GM19239 (cell line): ENCODE measurements at regions not wholly inside any gene's neighbourhood (a gene's known extent, or its start where the extent isn't known, plus 50 kb on each side); places are given as distances from the start of the nearest gene placed in this dataset.

ENCODE experiments used
- DNase-seq: peaks from one replicate; pipeline ENCODE4 v3.0.0; 2011; ENCODE audit warnings: low spot score; ENCODE audit not compliant: insufficient read length
- FAIRE-seq: peaks from 2 replicates; lab custom pipeline; 2011; peaks lifted over from hg19 to GRCh38; lab: Jason Lieb, UNC

GRCh38 chr5:52388349-52388748 lies 399.4 kb upstream of the ITGA1 start:
- no peak for DNase-seq
- FAIRE-seq, result no peak

- FAIRE-seq (no peak), DNase-seq (no peak)
These were observed 395.4 kb upstream of the ITGA1 start for GRCh38 chr5:52392321-52392720.

- DNase-seq, result no peak
- no peak for FAIRE-seq
These were observed 377.9 kb upstream of the ITGA1 start for GRCh38 chr5:52409835-52410234.

GRCh38 chr5:52419357-52419756 lies 368.4 kb upstream of the ITGA1 start:
- FAIRE-seq (no peak), DNase-seq (no peak)

- DNase-seq (no peak), FAIRE-seq (no peak)
These were observed 360.1 kb upstream of the ITGA1 start for GRCh38 chr5:52427615-52428014.

- DNase-seq (no peak), FAIRE-seq (no peak)
These were observed 358.7 kb upstream of the ITGA1 start for GRCh38 chr5:52428977-52429489.

- FAIRE-seq, result no peak
- DNase-seq, result no peak
These were observed 345.9 kb upstream of the ITGA1 start for GRCh38 chr5:52441768-52442167.

GRCh38 chr5:52443187-52443586 lies 344.5 kb upstream of the ITGA1 start:
- FAIRE-seq (no peak), DNase-seq (no peak)

- FAIRE-seq (no peak), DNase-seq (no peak)
These were observed 339.6 kb upstream of the ITGA1 start for GRCh38 chr5:52448111-52448510.

- no peak for FAIRE-seq
- no peak for DNase-seq
These were observed 338.2 kb upstream of the ITGA1 start for GRCh38 chr5:52449516-52449915.

- FAIRE-seq (no peak), DNase-seq (no peak)
These were observed 335.6 kb upstream of the ITGA1 start for GRCh38 chr5:52452098-52452497.

- no peak for FAIRE-seq
- no peak for DNase-seq
These were observed 334.5 kb upstream of the ITGA1 start for GRCh38 chr5:52453176-52453575.

GRCh38 chr5:52455920-52456319 lies 331.8 kb upstream of the ITGA1 start:
- no peak for DNase-seq
- no peak for FAIRE-seq

GRCh38 chr5:52457810-52458209 lies 329.9 kb upstream of the ITGA1 start:
- no peak for DNase-seq
- FAIRE-seq, result no peak

GRCh38 chr5:52466113-52466512 lies 321.6 kb upstream of the ITGA1 start:
- DNase-seq (no peak), FAIRE-seq (no peak)

- DNase-seq (no peak), FAIRE-seq (no peak)
These were observed 320.8 kb upstream of the ITGA1 start for GRCh38 chr5:52466749-52467520.

- no peak for FAIRE-seq
- DNase-seq, result no peak
These were observed 318.7 kb upstream of the ITGA1 start for GRCh38 chr5:52468976-52469375.

GRCh38 chr5:52469420-52469819 lies 318.3 kb upstream of the ITGA1 start:
- no peak for DNase-seq
- no peak for FAIRE-seq

- DNase-seq, result no peak
- FAIRE-seq, result peak; percentile 11
These were observed 317.9 kb upstream of the ITGA1 start for GRCh38 chr5:52469835-52470234.

- no peak for DNase-seq
- no peak for FAIRE-seq
These were observed 311.4 kb upstream of the ITGA1 start for GRCh38 chr5:52476346-52476745.

- DNase-seq (no peak), FAIRE-seq (no peak)
These were observed 306.5 kb upstream of the ITGA1 start for GRCh38 chr5:52481201-52481600.

- FAIRE-seq, result no peak
- no peak for DNase-seq
These were observed 305.9 kb upstream of the ITGA1 start for GRCh38 chr5:52481851-52482250.
